ENCODE measurements at regions not wholly inside any gene's neighbourhood (a gene's known extent, or its start where the extent isn't known, plus 50 kb on each side); places are given as distances from the start of the nearest gene placed in this dataset.

- no peak for DNase-seq (ENCODE audit: low read depth)
- no peak overlapping the region for H3K4me3 ChIP-seq (ENCODE audit: low read depth, low read length)
- ChIA-PET CTCF (no interaction called here), POLR2A (no interaction called here)
- H3K27me3 ChIP-seq (ENCODE audit: control insufficient read depth, insufficient read depth, low read length) = peaks cover 3% of the 10 kb centered on the region
- no peak for TF ChIP-seq CTCF (IDR thresholded peaks at IDR 0.05; ENCODE audit: insufficient read depth, low read depth, low read length)
- no peaks in the 10 kb centered on the region for H3K36me3 ChIP-seq (ENCODE audit: control insufficient read depth, insufficient read depth, low read length)
Measured at GRCh38 chr13:43977911-43978310, 98.2 kb downstream of the LACC1 start.

- Histone ChIP-seq H3K27me3 (ENCODE audit: control insufficient read depth, insufficient read depth, low read length) (peaks cover 3% of the 10 kb centered on the region), H3K36me3 (ENCODE audit: control insufficient read depth, insufficient read depth, low read length) (no peaks in the 10 kb centered on the region), H3K4me3 (ENCODE audit: low read depth, low read length) (no peak overlapping the region)
- ChIA-PET CTCF (no interaction called here), POLR2A (no interaction called here)
- no peak for TF ChIP-seq CTCF (IDR thresholded peaks at IDR 0.05; ENCODE audit: insufficient read depth, low read depth, low read length)
- no peak for DNase-seq (ENCODE audit: low read depth)
Measured at GRCh38 chr13:43978688-43979087, 99.0 kb downstream of the LACC1 start.

GRCh38 chr13:43979492-43979891, 99.8 kb downstream of the LACC1 start:
- TF ChIP-seq CTCF (IDR thresholded peaks at IDR 0.05; ENCODE audit: insufficient read depth, low read depth, low read length) = no peak
- DNase-seq (ENCODE audit: low read depth) = no peak
- POLR2A ChIA-PET = no interaction called here
- no peak overlapping the region for H3K4me3 ChIP-seq (ENCODE audit: low read depth, low read length)
- peaks cover 4% of the 10 kb centered on the region for H3K27me3 ChIP-seq (ENCODE audit: control insufficient read depth, insufficient read depth, low read length)
- CTCF ChIA-PET = no interaction called here
- no peaks in the 10 kb centered on the region for H3K36me3 ChIP-seq (ENCODE audit: control insufficient read depth, insufficient read depth, low read length)

- H3K4me3 ChIP-seq (ENCODE audit: low read depth, low read length) = no peak overlapping the region
- ChIA-PET CTCF (interaction anchor here (0.7 kb wide), 1 partner anchor 9 kb away, joined by 3 read pairs; no protein-coding TSS in a partner anchor), POLR2A (no interaction called here)
- no peak for DNase-seq (ENCODE audit: low read depth)
- peaks cover 5% of the 10 kb centered on the region for H3K27me3 ChIP-seq (ENCODE audit: control insufficient read depth, insufficient read depth, low read length)
- no peaks in the 10 kb centered on the region for H3K36me3 ChIP-seq (ENCODE audit: control insufficient read depth, insufficient read depth, low read length)
- no peak for TF ChIP-seq CTCF (IDR thresholded peaks at IDR 0.05; ENCODE audit: insufficient read depth, low read depth, low read length)
Measured at GRCh38 chr13:43980587-43980986, 100.9 kb downstream of the LACC1 start.

- ChIA-PET POLR2A (no interaction called here), CTCF (no interaction called here)
- no peak for DNase-seq (ENCODE audit: low read depth)
- no peak for TF ChIP-seq CTCF (IDR thresholded peaks at IDR 0.05; ENCODE audit: insufficient read depth, low read depth, low read length)
- Histone ChIP-seq H3K4me3 (ENCODE audit: low read depth, low read length) (no peak overlapping the region), H3K36me3 (ENCODE audit: control insufficient read depth, insufficient read depth, low read length) (no peaks in the 10 kb centered on the region), H3K27me3 (ENCODE audit: control insufficient read depth, insufficient read depth, low read length) (peaks cover 7% of the 10 kb centered on the region)
Measured at GRCh38 chr13:43981091-43981490, 101.4 kb downstream of the LACC1 start.

Measured in BJ (cell line).